Hepatocyte (in vitro differentiated cells): ENCODE measurements at regions not wholly inside any gene's neighbourhood (a gene's known extent, or its start where the extent isn't known, plus 50 kb on each side); places are given as distances from the start of the nearest gene placed in this dataset.

Experiments used
- CTCF ChIP-seq: fragments of 200-600 bp; sonication (generic); IDR thresholded peaks from 2 replicates; pipeline ENCODE4 v1.5.1; 2016; ENCODE audit warnings: antibody characterized with exemption, mild to moderate bottlenecking; ENCODE audit not compliant: poor library complexity
- EZH2 ChIP-seq: fragments of 200-600 bp; sonication (generic); IDR thresholded peaks from 2 replicates; pipeline ENCODE4 v1.6.1; 2016; ENCODE audit warnings: antibody characterized with exemption, mild to moderate bottlenecking, borderline replicate concordance
- EZH2phosphoT487 ChIP-seq: fragments of 200-600 bp; sonication (generic); IDR thresholded peaks from one replicate; pipeline ENCODE4 v1.6.1; 2018; ENCODE audit warnings: antibody characterized with exemption, mild to moderate bottlenecking, low read depth, moderate library complexity; ENCODE audit not compliant: unreplicated experiment, severe bottlenecking

- TF ChIP-seq EZH2 (no peak), CTCF (no peak), EZH2phosphoT487 (no peak)
These were observed 245.3 kb downstream of the TSN start for GRCh38 chr2:122000556-122001340.
